Loucy (cell line): ENCODE measurements at regions not wholly inside any gene's neighbourhood (a gene's known extent, or its start where the extent isn't known, plus 50 kb on each side); places are given as distances from the start of the nearest gene placed in this dataset.

Experiments used
- CTCF ChIP-seq: fragments of 200-600 bp; sonication (generic); conservative IDR thresholded peaks from 2 replicates; pipeline ENCODE4 v1.5.1; 2014; ENCODE audit warnings: mild to moderate bottlenecking, antibody characterized with exemption, low read length
- EZH2phosphoT487 ChIP-seq: fragments of 200-600 bp; IDR thresholded peaks from 2 replicates; pipeline ENCODE4 v1.6.1; 2018; ENCODE audit warnings: antibody characterized with exemption, mild to moderate bottlenecking, moderate library complexity, borderline replicate concordance

- TF ChIP-seq CTCF (no peak), EZH2phosphoT487 (no peak)
These were observed 79.7 kb upstream of the TRIB2 start for GRCh38 chr2:12636837-12637581.
